Esophagus squamous epithelium (tissue), 4 donors: ENCODE measurements at regions not wholly inside any gene's neighbourhood (a gene's known extent, or its start where the extent isn't known, plus 50 kb on each side); places are given as distances from the start of the nearest gene placed in this dataset.

Source experiments
- POLR2A ChIP-seq, 4 donors: fragments of 450-650 bp; IDR thresholded peaks; one replicate each; pipeline ENCODE4 v1.6.1; 2017; ENCODE audit warnings: antibody characterized with exemption in 4 of 4, mild to moderate bottlenecking in 4 of 4, moderate library complexity in 3 of 4
- TF ChIP-seq, protein P1 (sequence below), 6 experiments: fragments of 450-650 bp in 4 of 6; fragments of 200-600 bp in 2 of 6; sonication (generic) in 2 of 6; IDR thresholded peaks; one replicate each; pipeline ENCODE4 v1.5.1; 2016 to 2019; ENCODE audit warnings: antibody characterized with exemption in 6 of 6, mild to moderate bottlenecking in 4 of 6, moderate library complexity in 4 of 6

DNA sequence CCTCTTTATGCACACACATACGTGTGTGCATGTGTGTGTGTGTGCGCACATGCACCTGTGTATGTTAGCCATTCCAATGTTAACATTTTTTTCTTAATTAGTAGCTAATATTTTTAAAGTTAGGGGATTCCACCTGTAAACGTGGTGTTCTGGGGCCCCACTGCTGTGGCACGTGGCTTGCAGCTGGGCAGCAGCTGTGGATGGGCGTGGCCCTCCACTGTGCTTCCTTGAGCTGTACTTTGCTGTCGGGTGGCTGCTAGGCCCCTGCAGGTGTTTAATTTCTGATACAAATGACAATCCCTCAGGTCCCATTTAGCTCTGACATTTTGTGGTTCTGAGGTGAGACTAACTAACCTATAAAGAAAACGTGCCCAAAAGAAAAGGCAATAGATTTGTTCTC, 58.9 kb upstream of the GJB6 start:
- TF ChIP-seq, protein P1, sequence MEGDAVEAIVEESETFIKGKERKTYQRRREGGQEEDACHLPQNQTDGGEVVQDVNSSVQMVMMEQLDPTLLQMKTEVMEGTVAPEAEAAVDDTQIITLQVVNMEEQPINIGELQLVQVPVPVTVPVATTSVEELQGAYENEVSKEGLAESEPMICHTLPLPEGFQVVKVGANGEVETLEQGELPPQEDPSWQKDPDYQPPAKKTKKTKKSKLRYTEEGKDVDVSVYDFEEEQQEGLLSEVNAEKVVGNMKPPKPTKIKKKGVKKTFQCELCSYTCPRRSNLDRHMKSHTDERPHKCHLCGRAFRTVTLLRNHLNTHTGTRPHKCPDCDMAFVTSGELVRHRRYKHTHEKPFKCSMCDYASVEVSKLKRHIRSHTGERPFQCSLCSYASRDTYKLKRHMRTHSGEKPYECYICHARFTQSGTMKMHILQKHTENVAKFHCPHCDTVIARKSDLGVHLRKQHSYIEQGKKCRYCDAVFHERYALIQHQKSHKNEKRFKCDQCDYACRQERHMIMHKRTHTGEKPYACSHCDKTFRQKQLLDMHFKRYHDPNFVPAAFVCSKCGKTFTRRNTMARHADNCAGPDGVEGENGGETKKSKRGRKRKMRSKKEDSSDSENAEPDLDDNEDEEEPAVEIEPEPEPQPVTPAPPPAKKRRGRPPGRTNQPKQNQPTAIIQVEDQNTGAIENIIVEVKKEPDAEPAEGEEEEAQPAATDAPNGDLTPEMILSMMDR (IDR thresholded peaks at IDR 0.05) = no peak
- TF ChIP-seq POLR2A (IDR thresholded peaks at IDR 0.05) = no peak
